ENCODE measurements at regions not wholly inside any gene's neighbourhood (a gene's known extent, or its start where the extent isn't known, plus 50 kb on each side); places are given as distances from the start of the nearest gene placed in this dataset.

DNA sequence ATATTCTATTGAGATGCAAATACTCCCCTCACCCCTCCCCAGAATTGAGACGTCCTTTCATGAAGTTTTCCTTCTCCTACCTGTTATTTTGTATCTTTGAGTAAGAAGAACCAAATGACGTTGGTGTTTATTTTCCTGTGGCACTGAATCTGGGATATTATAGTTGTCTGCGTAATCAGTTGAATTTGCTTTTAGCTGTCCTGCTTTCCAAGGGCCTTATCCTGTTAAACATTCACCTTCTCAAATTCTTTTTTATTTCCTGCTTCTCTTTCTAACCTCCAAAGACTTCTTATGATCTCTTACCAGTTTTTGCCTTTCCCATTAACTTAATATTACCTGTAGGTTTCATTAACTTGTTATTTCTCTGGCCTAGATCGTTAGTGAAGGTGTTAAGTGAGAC is 1254.9 kb upstream of the WWC1 start:
- TF ChIP-seq, protein P1, sequence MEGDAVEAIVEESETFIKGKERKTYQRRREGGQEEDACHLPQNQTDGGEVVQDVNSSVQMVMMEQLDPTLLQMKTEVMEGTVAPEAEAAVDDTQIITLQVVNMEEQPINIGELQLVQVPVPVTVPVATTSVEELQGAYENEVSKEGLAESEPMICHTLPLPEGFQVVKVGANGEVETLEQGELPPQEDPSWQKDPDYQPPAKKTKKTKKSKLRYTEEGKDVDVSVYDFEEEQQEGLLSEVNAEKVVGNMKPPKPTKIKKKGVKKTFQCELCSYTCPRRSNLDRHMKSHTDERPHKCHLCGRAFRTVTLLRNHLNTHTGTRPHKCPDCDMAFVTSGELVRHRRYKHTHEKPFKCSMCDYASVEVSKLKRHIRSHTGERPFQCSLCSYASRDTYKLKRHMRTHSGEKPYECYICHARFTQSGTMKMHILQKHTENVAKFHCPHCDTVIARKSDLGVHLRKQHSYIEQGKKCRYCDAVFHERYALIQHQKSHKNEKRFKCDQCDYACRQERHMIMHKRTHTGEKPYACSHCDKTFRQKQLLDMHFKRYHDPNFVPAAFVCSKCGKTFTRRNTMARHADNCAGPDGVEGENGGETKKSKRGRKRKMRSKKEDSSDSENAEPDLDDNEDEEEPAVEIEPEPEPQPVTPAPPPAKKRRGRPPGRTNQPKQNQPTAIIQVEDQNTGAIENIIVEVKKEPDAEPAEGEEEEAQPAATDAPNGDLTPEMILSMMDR (IDR thresholded peaks at IDR 0.05): no peak

DNA sequence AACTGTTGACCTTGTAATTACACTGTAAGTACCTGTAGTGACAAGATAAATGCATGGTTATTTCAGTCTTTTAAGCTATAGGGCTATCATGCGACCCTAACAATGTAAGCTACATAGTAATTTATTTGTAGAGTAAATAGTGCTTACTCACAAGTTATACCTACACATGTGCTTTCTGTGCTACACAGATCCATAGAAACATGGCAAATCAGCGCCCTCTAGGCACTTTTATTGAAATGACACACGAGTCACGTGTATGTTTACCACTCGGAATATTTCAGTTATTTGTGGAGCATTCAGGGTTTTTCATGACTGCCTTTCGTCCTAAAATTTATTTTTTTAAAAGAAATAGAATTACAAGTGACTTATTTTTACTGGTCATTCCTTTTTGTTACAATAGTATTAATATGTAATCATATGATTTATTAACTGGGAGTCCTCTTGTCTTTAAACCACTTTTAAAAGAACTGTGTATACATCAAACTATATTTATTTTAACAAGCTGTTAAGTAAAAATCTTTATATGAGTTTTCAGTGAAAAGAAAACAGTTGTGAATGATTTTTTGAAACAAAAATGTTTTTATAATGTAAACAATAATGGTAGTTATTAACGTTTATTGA is 1242.3 kb upstream of the WWC1 start:
- TF ChIP-seq, protein P1 (IDR thresholded peaks at IDR 0.05): peak; percentile 70

DNA sequence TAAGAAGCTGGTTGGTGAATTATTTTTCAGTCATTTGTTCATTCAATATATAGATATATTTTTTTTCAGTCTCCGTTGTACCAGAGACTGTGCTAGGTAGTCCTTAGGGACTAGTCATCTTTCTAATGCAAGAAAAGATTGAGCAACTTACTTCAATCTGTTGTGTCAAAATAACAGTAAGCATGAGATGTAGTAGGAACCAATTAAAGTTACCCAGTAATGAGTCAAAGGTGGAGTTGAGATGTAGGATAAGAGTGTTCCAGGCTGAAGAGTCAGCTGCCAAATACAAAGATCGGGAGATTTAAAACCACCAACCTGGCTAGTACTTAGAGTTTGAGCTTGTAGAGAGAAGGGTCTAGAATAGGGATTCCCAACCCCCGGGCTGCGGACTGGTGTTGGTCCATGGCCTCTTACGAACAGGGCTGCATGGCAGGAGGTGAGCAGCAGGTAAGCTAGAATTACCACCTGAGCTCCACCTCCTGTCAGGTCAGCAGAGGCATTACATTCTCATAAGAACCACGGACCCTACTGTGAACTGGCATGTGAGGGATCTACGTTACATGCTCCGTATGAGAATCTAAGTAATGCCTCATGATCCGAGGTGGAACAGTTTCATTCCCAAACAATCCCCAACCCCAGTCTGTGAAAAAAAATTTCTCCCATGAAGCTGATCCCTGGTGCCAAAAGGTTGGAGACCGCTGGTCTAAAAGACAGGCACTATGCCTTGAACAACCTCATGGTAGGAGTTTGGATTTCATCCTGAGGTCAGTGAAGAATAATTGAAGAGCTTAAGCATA is 1241.5 kb upstream of the WWC1 start:
- TF ChIP-seq, protein P1 (IDR thresholded peaks at IDR 0.05): 0 out of 2 replicates have a peak, but pooled peaks have one; percentile 11

DNA sequence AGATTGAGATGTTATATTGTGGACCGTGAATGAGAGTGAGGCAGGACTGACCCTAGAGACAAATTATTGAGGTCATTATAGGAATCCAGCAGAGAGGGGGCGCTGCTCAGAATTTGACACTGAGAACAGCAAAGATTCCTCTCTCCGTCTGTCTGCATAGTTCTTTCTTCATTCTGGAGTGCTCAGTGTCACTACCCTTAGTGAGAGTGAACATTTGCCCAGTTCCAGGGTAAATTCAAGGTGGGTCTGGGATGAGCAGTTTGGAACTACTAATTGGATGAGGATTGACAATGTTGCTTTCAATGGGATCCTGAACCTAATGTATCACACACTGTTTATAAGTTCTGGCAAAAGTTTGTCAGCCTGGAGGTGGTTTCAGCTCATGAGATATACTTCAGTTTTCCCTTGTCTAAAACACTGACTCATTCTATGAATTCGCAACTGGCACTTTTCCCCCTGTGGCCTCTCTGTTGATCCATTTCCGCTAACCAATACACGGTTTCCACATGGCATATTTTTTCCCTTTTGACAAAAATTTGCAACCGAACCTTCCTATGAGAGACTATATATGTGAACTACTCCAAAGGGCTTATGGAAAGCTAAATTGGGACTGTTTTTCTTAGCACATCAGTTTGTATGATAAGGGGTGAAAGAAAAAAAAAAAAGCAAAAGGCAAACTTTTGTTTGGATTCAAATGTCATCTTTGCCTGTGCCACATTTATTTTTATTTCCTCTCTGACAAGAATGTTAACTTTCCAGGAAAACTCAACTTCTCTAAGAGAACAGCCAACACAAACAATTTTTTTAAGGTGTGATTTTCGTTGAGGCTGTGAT is 1240.7 kb upstream of the WWC1 start:
- TF ChIP-seq, protein P1 (IDR thresholded peaks at IDR 0.05): peak; percentile 5; the same call in 1 of the 2 replicates

DNA sequence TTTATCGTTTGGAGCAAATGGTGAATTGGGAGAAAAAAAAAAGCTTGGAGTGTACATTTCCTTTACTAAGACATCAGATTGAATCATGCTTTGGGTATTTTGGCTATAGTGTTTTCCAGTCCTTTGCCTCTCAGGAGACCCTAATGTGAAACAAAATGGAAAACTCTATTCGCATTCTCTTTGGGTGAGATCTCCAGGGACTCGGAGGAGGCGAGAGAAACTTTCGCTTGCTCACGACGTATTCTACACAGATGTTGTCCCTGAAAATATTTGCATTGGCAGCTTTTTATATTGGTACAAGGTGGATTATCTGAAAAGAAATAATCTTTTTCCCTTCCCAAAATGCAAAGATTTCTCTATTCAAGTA is 1240.1 kb upstream of the WWC1 start:
- TF ChIP-seq, protein P1 (IDR thresholded peaks at IDR 0.05): no peak

DNA sequence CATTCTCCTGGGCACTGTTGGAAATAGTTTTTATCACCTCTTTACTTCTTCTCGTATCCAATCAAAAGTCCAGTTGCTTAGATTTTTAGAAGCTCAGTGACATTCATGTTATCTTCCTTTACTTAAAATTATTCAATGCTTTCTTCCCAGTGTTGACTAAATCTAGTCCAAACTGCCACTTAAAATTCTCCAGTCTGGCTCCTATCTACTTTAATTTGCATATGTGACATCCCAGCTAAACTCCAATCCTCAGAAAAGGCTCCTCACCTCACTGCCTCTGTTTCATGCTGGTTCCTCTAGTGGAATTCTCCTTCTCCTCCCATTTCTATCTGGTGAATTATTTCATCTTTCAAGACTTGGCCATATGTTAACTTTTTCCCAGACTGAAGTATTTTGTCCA is 1238.7 kb upstream of the WWC1 start:
- TF ChIP-seq, protein P1 (IDR thresholded peaks at IDR 0.05): no peak

DNA sequence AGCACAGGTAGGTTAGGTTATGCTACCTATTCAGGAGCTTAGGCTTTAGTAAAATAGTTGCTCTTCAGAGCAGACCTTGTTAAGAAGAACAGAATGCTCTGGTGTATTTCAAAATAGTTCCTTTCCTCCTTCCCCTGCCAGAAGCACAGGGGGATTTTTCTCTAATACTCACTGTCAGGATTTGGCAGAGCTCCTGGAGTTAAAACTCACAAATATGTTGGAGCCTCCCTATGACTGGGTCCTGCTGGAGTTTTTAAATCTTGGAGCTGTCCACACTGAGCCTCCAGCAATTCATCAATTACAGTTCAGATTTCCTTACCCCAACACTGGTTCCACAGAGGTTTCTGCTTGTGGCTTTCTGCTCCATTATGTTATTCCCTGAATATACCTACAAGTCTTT is 1233.8 kb upstream of the WWC1 start:
- TF ChIP-seq, protein P1 (IDR thresholded peaks at IDR 0.05): no peak

Measured in LNCAP (cell line).